Parathyroid adenoma (tissue), 2 donors: ENCODE measurements at regions not wholly inside any gene's neighbourhood (a gene's known extent, or its start where the extent isn't known, plus 50 kb on each side); places are given as distances from the start of the nearest gene placed in this dataset.
"Not testable (repeated sequence)": the region's sequence is repeated elsewhere in the genome, so short reads cannot be mapped to it uniquely, and the experiment has no call there.

Experiments used
- H2AFZ ChIP-seq: fragments of 300-600 bp; sonication (generic); one replicate; pipeline ENCODE4 v1.7.0; 2017; ENCODE audit warnings: antibody characterized with exemption, mild to moderate bottlenecking
- H3K27ac ChIP-seq: fragments of 300-600 bp; sonication (generic); one replicate; pipeline ENCODE4 v1.7.0; 2017
- H3K27me3 ChIP-seq: fragments of 300-600 bp; sonication (generic); one replicate; pipeline ENCODE4 v1.7.0; 2017; ENCODE audit warnings: low read length; ENCODE audit not compliant: control insufficient read depth, insufficient read depth
- H3K36me3 ChIP-seq: fragments of 300-600 bp; sonication (generic); one replicate; pipeline ENCODE4 v1.7.0; 2017; ENCODE audit warnings: low read length; ENCODE audit not compliant: control insufficient read depth, insufficient read depth
- H3K4me1 ChIP-seq: fragments of 300-600 bp; sonication (generic); one replicate; pipeline ENCODE4 v1.7.0; 2017; ENCODE audit warnings: control low read depth
- H3K4me2 ChIP-seq: fragments of 300-600 bp; sonication (generic); one replicate; pipeline ENCODE4 v1.7.0; 2017; ENCODE audit warnings: low read length
- H3K4me3 ChIP-seq: fragments of 300-600 bp; sonication (generic); one replicate; pipeline ENCODE4 v1.7.0; 2017; ENCODE audit warnings: low read depth, low read length
- H3K79me2 ChIP-seq: fragments of 300-600 bp; sonication (generic); one replicate; pipeline ENCODE4 v1.7.0; 2017; ENCODE audit warnings: control low read depth
- H3K9ac ChIP-seq: fragments of 300-600 bp; sonication (generic); one replicate; pipeline ENCODE4 v1.7.0; 2017; ENCODE audit warnings: mild to moderate bottlenecking
- H3K9me3 ChIP-seq: fragments of 300-600 bp; sonication (generic); one replicate; pipeline ENCODE4 v1.7.0; 2017; ENCODE audit warnings: low read length; ENCODE audit not compliant: control insufficient read depth
- TF ChIP-seq, protein P1 (sequence below): fragments of 300-600 bp; sonication (generic); IDR thresholded peaks from one replicate; pipeline ENCODE4 v1.7.0; 2017; ENCODE audit warnings: antibody characterized with exemption, mild to moderate bottlenecking
- donor health status: primary hyperparathyroidism.

DNA sequence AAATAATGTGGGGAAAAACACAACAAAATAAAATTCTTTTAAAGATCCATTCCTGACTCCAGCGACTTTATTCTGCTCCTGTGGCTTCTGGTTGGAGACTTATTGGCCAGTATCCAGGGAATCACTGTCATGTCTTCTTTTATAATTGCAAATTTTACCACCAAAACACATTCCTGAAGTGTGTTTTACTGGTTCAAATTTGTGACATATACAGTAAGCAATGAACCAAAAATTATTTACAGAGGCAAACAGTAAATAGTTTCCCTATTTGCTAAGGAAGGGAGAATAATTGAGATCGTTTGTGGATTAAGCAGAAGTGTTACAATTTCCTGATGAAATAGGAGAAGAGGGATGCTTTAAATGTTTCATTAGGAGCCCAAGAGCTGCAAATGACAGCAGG, 118.7 kb downstream of the ZNF281 start:
- TF ChIP-seq, protein P1, sequence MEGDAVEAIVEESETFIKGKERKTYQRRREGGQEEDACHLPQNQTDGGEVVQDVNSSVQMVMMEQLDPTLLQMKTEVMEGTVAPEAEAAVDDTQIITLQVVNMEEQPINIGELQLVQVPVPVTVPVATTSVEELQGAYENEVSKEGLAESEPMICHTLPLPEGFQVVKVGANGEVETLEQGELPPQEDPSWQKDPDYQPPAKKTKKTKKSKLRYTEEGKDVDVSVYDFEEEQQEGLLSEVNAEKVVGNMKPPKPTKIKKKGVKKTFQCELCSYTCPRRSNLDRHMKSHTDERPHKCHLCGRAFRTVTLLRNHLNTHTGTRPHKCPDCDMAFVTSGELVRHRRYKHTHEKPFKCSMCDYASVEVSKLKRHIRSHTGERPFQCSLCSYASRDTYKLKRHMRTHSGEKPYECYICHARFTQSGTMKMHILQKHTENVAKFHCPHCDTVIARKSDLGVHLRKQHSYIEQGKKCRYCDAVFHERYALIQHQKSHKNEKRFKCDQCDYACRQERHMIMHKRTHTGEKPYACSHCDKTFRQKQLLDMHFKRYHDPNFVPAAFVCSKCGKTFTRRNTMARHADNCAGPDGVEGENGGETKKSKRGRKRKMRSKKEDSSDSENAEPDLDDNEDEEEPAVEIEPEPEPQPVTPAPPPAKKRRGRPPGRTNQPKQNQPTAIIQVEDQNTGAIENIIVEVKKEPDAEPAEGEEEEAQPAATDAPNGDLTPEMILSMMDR: no peak
- Histone ChIP-seq H3K9me3 (no peaks in the 10 kb centered on the region), H3K27me3 (no peaks in the 10 kb centered on the region), H3K9ac (no peak overlapping the region), H2AFZ (no peak overlapping the region), H3K4me1 (no peaks in the 10 kb centered on the region), H3K4me3 (no peak overlapping the region), H3K79me2 (no peaks in the 10 kb centered on the region), H3K36me3 (no peaks in the 10 kb centered on the region), H3K27ac (no peak overlapping the region), H3K4me2 (no peak overlapping the region)

DNA sequence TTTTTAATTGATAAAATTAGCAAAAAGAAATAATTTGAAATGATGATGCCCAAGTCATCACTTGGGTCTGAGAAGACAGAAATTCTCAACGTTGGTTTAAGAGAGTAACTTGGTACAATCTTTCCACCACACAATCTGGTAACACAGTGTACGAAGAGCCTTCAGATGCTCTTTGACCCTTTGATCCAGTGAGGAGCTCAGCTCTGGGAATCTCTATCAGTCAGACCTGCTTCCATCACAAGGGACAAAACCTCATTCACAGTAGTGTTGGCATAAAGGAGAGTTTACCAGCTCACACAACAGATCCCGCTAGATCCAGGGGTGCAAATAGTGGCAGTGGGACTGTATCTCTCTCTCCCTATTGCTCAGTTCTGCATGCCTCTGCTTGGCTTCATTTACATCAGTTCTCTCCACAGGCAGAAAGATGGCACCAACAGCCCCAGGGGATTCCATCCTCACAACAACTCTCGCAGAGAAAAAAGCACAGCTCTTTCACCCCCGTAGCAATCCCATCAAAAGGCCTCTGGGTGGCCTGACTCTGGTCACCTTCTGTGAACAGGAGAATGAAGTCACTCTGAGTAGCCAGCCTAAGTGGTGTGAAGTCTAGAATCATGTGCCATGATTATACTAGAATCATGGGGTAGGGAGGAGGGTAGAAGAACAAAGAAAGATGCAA, 119.7 kb downstream of the ZNF281 start:
- H3K4me3 ChIP-seq: no peak overlapping the region
- H3K9ac ChIP-seq: no peak overlapping the region
- no peaks in the 10 kb centered on the region for H3K36me3 ChIP-seq
- no peak overlapping the region for H2AFZ ChIP-seq
- H3K9me3 ChIP-seq: no peaks in the 10 kb centered on the region
- TF ChIP-seq, protein P1: no peak
- no peak overlapping the region for H3K4me2 ChIP-seq
- H3K27me3 ChIP-seq: no peaks in the 10 kb centered on the region
- no peaks in the 10 kb centered on the region for H3K4me1 ChIP-seq
- no peak overlapping the region for H3K27ac ChIP-seq
- no peaks in the 10 kb centered on the region for H3K79me2 ChIP-seq

DNA sequence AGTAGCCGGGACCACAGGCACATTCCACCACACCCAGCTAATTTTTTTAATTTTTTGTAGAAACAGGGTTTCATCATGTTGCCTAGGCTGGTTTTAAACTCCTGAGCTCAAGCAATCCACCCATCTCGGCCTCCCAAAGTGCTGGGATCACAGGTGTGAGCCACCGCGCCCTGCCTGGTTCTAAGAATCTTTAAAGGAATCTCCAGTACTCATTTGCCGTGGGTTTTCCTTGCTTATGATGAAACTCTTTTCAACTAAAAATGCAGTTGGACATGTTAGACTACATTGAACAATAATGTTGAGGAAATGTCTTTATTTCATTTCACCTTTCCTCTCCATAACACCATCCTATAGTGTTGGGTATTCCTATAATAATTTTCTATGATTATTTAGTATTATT, 121.6 kb downstream of the ZNF281 start:
- no peak overlapping the region for H3K27ac ChIP-seq
- H3K9ac ChIP-seq: no peak overlapping the region
- no peak overlapping the region for H3K4me3 ChIP-seq
- TF ChIP-seq, protein P1: no peak
- H3K4me1 ChIP-seq: no peaks in the 10 kb centered on the region
- H3K79me2 ChIP-seq: no peaks in the 10 kb centered on the region
- H3K9me3 ChIP-seq: no peaks in the 10 kb centered on the region
- H3K36me3 ChIP-seq: no peaks in the 10 kb centered on the region
- no peak overlapping the region for H2AFZ ChIP-seq
- H3K4me2 ChIP-seq: no peak overlapping the region
- H3K27me3 ChIP-seq: no peaks in the 10 kb centered on the region

DNA sequence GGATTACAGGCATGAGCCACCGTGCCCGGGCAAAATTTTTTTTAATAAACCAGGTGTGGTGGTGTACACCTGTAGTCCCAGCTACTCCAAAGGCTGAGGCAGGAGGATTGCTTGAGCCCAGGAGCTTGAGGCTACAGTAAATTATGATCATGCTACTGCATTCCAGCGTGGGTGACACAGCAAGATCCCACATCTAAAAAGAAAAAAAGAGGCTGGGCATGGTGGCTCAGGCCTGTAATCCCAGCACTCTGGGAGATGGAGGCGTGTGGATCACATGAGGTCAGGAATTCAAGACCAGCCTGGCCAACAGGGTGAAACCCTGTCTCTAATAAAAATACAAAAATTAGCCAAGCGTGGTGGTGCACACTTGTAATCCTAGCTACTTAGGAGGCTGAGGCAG, 125.6 kb downstream of the ZNF281 start:
- not testable (repeated sequence) for H3K4me1 ChIP-seq, H3K36me3 ChIP-seq, H3K4me3 ChIP-seq, H3K9ac ChIP-seq, H3K27me3 ChIP-seq, H2AFZ ChIP-seq, H3K9me3 ChIP-seq, H3K79me2 ChIP-seq, H3K27ac ChIP-seq, H3K4me2 ChIP-seq

DNA sequence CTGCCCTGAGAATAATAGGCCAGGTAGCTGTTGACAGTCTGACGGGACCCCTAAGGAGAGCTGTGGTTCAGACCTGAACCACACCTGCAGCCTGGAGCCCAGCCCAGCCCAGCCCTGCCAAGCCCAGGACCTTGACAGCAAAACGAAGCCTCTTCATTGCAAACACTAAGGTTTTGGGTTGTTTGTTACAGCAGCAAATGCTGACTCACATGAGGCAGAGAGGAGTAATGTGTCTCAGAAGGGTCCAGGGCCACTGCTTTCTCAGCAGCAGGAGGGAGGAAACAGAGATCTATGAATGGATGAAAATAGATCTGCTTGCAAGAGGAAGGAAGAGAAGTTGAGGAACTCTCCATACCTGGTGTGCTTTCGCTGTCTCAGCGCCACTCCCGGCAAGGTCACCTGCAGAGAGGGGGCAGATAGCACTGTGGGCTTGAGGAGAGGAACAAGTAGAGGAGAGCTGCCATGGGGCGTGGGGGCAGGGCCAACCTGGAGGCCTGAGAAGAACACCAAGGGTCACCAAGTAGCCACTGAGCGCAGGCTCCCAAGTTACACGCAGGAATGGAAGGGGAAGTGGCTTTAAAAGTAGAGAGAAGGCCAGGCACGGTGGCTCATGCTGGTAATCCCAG, 127.2 kb downstream of the ZNF281 start:
- Histone ChIP-seq H3K36me3 (no peaks in the 10 kb centered on the region), H3K9ac (no peak overlapping the region), H2AFZ (no peak overlapping the region), H3K9me3 (no peaks in the 10 kb centered on the region), H3K4me1 (no peaks in the 10 kb centered on the region), H3K27me3 (no peaks in the 10 kb centered on the region), H3K4me3 (no peak overlapping the region), H3K4me2 (no peak overlapping the region), H3K79me2 (no peaks in the 10 kb centered on the region), H3K27ac (no peak overlapping the region)
- TF ChIP-seq, protein P1: no peak
